ENCODE measurements at regions not wholly inside any gene's neighbourhood (a gene's known extent, or its start where the extent isn't known, plus 50 kb on each side); places are given as distances from the start of the nearest gene placed in this dataset.

DNA sequence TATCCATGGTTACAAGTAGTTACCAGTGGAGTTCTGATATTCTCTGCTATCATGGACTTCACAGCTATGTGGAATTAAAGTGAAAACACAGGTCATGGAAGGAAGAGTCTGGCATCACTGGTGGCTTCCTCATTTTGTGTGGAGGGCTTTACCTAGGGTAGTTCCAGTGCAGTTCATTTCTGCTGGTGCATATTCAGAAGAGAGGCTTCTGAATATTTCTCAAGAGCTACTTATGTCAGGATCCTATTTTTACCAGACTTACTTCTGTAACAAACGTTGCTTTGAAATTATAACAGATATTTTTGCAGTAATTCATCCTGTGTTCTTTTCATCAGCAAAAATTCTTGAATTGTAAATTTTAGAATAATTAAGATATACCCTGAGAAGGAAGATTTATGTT is 236.5 kb upstream of the NPSR1 start:
- TF ChIP-seq CTCF (IDR thresholded peaks at IDR 0.05) (no peak), POLR2A (IDR thresholded peaks at IDR 0.05) (no peak)

All from testis (tissue), 2 donors.